NCI-H2029 treated with DMSO at 0.1 percent for 48 hours (cell line): ENCODE measurements at regions not wholly inside any gene's neighbourhood (a gene's known extent, or its start where the extent isn't known, plus 50 kb on each side); places are given as distances from the start of the nearest gene placed in this dataset.

Experiments used
- DNase-seq: peaks from one replicate; lab custom pipeline; 2025; lab: John Stamatoyannopoulos, UW

- no peak for DNase-seq
Observed at GRCh38 chr5:88487066-88487465, 218.4 kb upstream of the TMEM161B start.

DNA sequence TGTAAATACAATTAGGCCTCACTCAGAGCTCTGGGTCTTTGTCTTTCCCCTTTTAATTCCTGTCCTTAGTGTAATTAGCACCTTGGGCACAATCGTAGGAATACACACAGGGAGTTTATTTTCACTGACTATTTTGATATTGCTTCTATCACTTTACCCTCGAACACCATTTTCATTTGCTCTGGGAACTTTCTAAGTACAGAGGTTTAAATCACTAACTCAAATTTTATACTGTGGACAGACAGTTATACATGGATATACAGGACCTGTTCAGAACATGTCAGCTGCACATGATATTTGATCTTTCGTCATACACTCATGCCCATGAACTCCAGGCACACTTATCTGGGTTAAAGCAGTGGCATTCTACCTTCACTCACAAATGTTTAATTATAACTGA, 217.8 kb upstream of the TMEM161B start:
- no peak for DNase-seq

- no peak for DNase-seq
Observed at GRCh38 chr5:88485531-88485930, 216.9 kb upstream of the TMEM161B start.

GRCh38 chr5:88483964-88484672, 215.5 kb upstream of the TMEM161B start:
- no peak for DNase-seq

- no peak for DNase-seq
Observed at GRCh38 chr5:88480801-88481499, 212.3 kb upstream of the TMEM161B start.

DNA sequence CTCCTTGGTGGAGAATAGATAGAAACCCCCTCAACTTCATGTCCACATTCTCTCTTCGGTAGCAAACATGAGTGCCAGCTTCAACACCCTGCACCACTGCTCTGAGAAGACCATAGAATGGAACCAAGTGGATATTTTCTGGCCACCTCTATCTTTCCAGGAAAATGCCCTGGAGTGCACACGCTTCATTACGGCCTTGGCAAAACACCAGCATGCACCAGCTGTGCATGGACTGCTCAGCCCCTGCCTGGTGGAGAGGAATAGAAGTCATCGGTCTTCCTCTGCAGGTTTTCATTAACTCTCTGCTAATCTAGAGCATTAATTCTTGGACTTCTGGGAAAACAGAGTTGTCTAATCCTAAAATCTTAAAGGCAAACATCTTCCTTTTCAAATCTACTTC, 211.6 kb upstream of the TMEM161B start:
- no peak for DNase-seq

DNA sequence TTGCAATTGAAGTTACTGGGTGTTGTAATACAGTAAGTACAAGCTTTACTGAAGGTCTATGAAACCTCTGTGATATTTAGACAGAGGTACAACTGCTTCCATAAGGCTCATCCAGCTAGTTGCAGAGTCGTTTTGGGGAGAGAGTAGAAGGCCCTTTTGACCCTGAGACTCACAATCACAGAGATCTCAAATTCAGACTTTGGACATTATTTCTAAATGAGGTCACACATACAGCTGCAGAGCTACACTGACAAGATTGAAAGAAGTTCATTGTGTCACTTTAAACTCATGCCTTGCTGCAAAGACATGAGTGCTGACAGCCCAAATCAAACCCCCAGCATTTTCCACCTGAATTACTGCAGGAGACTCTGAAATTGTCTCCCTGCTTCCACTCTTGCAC, 205.9 kb upstream of the TMEM161B start:
- no peak for DNase-seq

DNA sequence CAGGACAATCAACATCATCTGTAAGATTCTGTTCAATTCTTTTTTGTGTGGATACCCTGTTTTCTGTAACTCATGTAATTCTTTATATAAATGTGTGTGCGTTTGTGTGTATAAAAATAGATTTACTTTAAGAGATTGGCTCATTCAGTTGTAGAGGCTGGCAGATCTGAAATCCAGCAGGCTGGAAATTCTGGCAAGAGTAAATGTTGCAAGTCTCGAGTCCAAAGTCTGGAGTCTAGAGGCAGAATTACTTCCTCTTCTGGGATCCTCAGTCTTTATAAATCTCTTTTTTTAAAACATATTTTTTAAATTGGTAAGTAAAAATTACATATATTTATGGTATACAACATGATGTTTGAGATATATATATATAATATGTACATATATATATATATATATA, 202.1 kb upstream of the TMEM161B start:
- DNase-seq, result no peak

DNA sequence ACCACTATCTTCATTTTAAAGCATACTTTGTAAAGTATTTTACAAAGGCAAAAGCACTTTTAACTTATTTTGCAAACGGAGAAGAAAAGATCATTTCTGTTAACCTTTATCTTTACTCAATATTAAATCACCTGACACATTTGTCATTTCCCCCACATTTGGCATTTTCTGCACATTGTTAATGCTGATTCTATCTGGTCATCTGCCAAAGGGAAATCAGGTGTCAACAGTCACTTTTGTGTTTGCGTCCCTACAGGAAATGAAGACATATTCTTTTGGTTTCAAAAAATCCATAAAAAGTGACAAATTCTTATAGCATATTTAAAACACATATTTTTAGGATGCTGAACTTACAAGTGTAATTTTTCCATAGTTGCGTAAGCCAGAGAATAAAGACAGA, 191.3 kb upstream of the TMEM161B start:
- DNase-seq, result no peak

- no peak for DNase-seq
Observed at GRCh38 chr5:88452820-88453219, 184.2 kb upstream of the TMEM161B start.

DNA sequence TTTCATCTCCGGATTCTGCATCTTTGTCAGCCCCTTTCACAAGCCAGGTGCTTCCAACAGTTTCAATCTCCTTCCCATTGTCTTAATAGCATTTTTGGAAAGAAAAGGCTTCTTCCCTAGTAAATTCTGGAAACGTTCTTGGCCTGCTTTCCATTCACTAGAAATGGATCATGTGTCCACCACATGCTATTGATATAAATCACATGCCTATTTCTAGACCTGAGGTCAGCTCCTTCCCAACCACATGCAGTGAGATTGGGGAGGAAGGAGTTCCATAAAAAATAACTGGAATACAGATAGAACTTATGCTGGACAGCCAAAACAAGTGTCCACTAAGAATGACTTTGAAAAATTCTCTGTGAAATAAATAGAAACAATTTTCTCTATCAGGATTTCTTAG, 181.6 kb upstream of the TMEM161B start:
- DNase-seq, result no peak

DNA sequence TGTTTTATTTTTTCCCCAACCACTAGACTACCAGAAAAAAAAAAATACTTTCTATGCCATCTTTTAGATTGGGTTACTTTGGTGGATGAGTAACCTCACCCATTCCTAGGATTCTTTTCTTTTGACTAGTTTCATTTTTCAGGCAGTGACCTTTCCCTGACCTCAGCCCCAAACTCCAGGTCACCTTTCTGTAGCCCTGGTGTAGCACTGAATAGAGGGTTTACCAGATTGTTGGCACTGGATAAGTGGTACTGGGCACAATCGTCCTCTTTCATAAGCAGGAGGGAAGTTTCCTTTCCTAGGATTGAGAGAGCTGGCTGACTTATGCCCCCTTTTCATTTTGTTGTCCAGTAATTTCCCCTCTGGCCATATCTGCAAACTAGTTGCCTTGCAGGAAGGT, 169.4 kb upstream of the TMEM161B start:
- no peak for DNase-seq

GRCh38 chr5:88436290-88436689, 167.6 kb upstream of the TMEM161B start:
- no peak for DNase-seq

DNA sequence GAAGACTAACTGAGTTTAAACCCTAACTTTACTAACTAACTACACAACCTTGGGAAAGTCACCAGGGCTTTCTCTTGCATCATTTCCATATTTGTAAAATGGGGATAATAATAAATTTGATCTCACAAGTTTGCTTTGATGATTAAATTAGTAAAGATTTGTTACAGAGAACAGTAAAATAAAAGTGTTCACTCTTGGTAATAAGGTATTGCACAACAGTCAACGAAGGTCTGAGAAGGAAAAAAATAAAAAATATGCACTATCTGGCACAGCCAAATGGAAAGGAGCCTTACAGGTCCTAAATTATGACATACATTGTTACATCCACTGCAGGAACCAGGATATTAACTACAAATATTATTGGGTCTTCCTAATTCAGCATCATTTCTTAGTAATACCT, 160.0 kb upstream of the TMEM161B start:
- DNase-seq, result no peak

DNA sequence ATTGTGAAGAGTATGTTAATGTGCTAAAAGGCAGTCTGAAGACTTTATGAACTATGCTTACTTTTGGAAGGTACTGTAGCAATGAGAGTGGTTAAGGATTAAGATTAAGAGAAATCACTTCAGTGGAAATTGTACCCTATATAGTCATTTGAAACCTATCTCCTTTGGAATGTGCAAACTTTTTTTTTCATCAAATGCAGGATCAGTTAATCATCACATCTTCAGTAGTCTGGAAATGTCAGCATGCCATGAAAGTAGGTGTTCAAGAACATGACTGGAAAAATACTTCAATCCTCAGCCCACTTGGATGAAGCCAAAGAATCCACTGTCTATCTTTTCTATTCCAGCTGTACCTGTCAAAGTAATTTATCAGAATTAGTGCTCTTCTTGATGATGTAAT, 157.8 kb upstream of the TMEM161B start:
- DNase-seq, result no peak

DNA sequence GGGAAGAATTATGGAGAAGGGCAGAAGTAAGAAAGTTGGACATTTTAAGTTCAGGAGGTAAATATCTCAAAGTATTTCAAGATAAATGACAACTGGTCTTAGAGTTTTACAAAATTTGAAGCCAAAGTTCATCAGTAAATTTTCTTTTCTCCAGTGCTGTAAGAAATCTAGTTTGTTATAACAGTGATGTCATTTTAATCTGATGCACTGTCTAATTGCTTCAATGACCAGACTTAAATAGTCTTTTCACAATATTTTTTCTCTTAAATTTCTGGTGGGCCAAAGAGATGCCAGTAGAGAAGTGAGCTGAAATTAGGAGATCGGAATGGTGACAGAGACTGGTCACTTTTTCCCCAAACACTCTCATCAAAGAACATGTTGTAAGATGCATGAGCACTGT, 156.5 kb upstream of the TMEM161B start:
- no peak for DNase-seq

DNA sequence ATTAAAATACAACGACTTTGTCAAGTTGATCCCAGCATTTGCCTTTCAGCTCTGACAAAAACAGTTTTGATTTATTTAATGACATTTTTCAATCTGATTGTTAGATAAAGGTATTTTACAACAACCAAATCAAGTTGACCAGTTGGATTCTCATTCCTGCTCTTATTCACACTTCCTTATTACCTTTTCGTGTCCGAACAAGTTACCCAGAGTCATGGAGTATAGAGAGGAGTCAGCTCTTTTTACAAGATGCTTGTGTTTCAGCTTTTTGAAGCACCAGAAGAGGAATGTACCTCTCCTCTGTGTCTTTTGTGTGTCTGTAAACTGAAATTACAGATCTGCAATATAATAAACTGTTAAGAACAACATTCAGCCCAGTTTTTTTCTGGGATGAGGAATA, 151.3 kb upstream of the TMEM161B start:
- no peak for DNase-seq

DNA sequence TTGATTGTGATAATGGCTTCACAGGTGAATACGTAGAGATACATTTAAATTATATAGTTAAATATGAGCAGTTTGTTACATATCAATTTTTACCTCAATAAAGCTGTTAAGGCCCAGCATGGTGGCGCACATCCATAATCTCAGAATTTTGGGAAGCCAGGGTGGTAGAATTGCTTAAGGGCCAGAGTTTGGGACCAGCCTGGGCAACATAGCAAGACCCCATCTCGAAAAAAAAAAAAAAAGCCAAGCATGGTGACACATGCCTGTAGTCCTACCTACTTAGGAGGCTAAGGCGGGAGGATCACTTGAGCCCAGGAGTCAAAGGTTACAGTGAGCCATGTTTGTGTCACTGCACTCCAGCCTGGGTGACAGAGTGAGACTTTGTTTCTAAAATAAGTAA, 138.7 kb upstream of the TMEM161B start:
- DNase-seq, result no peak

GRCh38 chr5:88405783-88406182, 137.1 kb upstream of the TMEM161B start:
- no peak for DNase-seq

GRCh38 chr5:88404405-88404804, 135.8 kb upstream of the TMEM161B start:
- DNase-seq, result no peak

GRCh38 chr5:88401686-88402085, 133.0 kb upstream of the TMEM161B start:
- DNase-seq, result no peak

DNA sequence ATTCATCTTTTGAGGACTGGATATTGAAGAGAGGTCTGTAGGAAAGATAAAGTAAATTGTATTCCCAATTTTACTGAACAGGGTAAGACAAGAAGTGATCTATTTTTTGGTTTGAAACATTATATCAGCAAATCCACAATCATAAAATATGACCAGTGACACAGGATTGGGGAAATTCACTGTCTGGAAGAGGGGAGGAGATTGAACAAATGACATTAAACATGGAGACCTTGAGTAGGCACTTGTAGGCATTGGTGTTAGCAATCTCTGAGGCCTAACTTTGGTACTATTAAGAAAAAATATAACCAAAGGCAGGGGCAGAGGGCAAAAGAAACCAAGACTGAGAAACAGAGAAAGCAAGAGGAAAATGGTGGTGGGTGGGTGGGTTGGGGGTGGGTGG, 132.6 kb upstream of the TMEM161B start:
- DNase-seq, result no peak

GRCh38 chr5:88399561-88399960, 130.9 kb upstream of the TMEM161B start:
- no peak for DNase-seq

GRCh38 chr5:88398316-88398715, 129.7 kb upstream of the TMEM161B start:
- no peak for DNase-seq
